ENCODE measurements at regions not wholly inside any gene's neighbourhood (a gene's known extent, or its start where the extent isn't known, plus 50 kb on each side); places are given as distances from the start of the nearest gene placed in this dataset.

DNA sequence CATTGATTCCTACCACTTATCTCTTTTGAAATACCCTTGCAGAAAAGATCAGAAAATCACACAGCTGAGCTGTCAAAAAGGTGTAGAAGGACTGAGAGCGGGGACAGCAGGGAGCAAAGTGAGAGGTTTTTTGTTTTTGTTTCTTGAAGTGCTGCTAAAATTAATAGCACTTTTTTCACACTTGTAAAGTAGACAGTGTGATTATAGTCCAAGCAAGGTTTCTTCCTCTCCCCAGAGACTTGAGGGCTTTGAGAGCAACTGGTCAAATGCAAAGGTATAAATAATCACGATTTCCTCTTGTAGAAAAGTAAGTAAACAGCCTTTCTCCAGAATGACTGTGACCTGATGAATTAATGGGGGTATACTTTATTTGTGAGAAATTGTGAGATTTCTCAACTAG lies 326.9 kb downstream of the ZNF608 start:
- H3K4me2 ChIP-seq (ENCODE audit: low read length) = peak overlapping the region; percentile 69
- intact Hi-C loops (cut with micrococcal nuclease; ENCODE audit: unreplicated experiment) = no loop called here
- peak; percentile 82 for DNase-seq (ENCODE audit: low spot score)
- H2AFZ ChIP-seq (ENCODE audit: low read length) = peak overlapping the region; percentile 46; the same call in 1 of the 2 replicates
- no peaks in the 10 kb centered on the region; the same call in 1 of the 2 replicates for H3K36me3 ChIP-seq (ENCODE audit: insufficient read depth, low read length)
- no peaks in the 10 kb centered on the region for H3K9me2 ChIP-seq (ENCODE audit: insufficient read depth, low read length)
- H3K27ac ChIP-seq (ENCODE audit: low read depth, low read length, poor library complexity, severe bottlenecking) = peak overlapping the region; percentile 61
- TF ChIP-seq, protein P1, sequence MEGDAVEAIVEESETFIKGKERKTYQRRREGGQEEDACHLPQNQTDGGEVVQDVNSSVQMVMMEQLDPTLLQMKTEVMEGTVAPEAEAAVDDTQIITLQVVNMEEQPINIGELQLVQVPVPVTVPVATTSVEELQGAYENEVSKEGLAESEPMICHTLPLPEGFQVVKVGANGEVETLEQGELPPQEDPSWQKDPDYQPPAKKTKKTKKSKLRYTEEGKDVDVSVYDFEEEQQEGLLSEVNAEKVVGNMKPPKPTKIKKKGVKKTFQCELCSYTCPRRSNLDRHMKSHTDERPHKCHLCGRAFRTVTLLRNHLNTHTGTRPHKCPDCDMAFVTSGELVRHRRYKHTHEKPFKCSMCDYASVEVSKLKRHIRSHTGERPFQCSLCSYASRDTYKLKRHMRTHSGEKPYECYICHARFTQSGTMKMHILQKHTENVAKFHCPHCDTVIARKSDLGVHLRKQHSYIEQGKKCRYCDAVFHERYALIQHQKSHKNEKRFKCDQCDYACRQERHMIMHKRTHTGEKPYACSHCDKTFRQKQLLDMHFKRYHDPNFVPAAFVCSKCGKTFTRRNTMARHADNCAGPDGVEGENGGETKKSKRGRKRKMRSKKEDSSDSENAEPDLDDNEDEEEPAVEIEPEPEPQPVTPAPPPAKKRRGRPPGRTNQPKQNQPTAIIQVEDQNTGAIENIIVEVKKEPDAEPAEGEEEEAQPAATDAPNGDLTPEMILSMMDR (conservative IDR thresholded peaks at IDR 0.05; ENCODE audit: low read length) = no peak
- no peaks in the 10 kb centered on the region for H4K20me1 ChIP-seq (ENCODE audit: insufficient read depth, low read length)
- POLR2A ChIA-PET = interaction anchor here (0.5 kb wide), 1 partner anchor 446 kb away, joined by 9 read pairs; no protein-coding TSS in a partner anchor
- no TSS peak for BruUV-seq (replicated peaks)
- peaks cover 40% of the 10 kb centered on the region for H3K4me1 ChIP-seq (ENCODE audit: insufficient read depth, low read length, poor library complexity, severe bottlenecking)
- peaks cover 8% of the 10 kb centered on the region; the same call in 1 of the 2 replicates for H3K9me3 ChIP-seq (ENCODE audit: low read length)
- no peaks in the 10 kb centered on the region for H3K79me2 ChIP-seq (ENCODE audit: insufficient read depth, low read depth, low read length)
- CTCF ChIA-PET (ENCODE audit: unreplicated experiment) = no interaction called here
- H3K4me3 ChIP-seq (ENCODE audit: low read depth, low read length, poor library complexity, severe bottlenecking) = peak overlapping the region; percentile 39

DNA sequence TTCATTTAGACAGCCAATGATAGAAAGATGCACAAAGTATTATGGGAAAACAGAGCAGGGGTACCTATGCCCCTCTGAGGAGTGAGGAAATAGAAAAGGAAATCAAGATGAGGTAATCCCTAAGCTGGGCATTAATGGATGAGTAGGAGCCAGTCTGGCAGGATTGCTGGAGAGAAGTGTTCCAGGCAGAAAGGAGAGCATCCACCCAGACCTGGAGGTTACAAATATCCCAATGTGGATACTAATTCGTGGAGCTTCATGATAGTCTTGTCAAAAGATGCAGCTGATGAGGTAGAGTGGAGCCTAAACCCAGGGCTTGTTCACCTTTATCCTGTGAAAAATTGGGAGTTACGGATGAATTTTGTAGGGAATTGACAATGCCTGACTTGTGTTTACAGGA lies 328.0 kb downstream of the ZNF608 start:
- Histone ChIP-seq H3K4me3 (ENCODE audit: low read depth, low read length, poor library complexity, severe bottlenecking) (no peak overlapping the region), H3K4me1 (ENCODE audit: insufficient read depth, low read length, poor library complexity, severe bottlenecking) (peaks cover 40% of the 10 kb centered on the region), H2AFZ (ENCODE audit: low read length) (no peak overlapping the region), H3K79me2 (ENCODE audit: insufficient read depth, low read depth, low read length) (no peaks in the 10 kb centered on the region), H3K4me2 (ENCODE audit: low read length) (no peak overlapping the region), H3K36me3 (ENCODE audit: insufficient read depth, low read length) (no peaks in the 10 kb centered on the region; the same call in 1 of the 2 replicates), H3K27ac (ENCODE audit: low read depth, low read length, poor library complexity, severe bottlenecking) (no peak overlapping the region), H4K20me1 (ENCODE audit: insufficient read depth, low read length) (no peaks in the 10 kb centered on the region), H3K9me2 (ENCODE audit: insufficient read depth, low read length) (no peaks in the 10 kb centered on the region), H3K9me3 (ENCODE audit: low read length) (peaks cover 8% of the 10 kb centered on the region; the same call in 1 of the 2 replicates)
- no TSS peak for BruUV-seq (replicated peaks)
- CTCF ChIA-PET (ENCODE audit: unreplicated experiment) = no interaction called here
- no peak for DNase-seq (ENCODE audit: low spot score)
- intact Hi-C loops (cut with micrococcal nuclease; ENCODE audit: unreplicated experiment) = no loop called here
- TF ChIP-seq EZH2phosphoT487 (IDR thresholded peaks at IDR 0.05; ENCODE audit: borderline replicate concordance, low read depth, low read length) = no peak
- TF ChIP-seq, protein P1 (conservative IDR thresholded peaks at IDR 0.05; ENCODE audit: low read length) = no peak
- POLR2A ChIA-PET = interaction anchor here (1.6 kb wide), 1 partner anchor 383 kb away, joined by 4 read pairs; no protein-coding TSS in a partner anchor

DNA sequence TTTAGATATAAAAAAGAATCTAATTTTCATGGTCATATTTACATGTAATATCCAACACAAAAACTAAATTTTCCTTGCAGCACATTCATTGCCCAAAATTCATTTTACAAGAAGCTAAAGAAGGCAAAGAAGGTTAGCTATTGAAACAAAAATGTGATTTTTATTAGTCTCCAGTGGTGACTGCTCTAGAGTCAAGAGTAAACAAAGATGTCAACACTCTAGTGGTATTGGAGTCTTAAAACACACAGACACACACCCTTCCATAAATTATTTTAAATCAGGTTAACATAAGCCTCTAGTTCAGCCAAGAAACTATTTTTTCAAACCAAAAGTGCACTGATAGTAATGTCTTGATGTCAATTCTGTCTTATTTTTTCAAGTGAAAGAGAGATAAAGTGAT lies 329.2 kb downstream of the ZNF608 start:
- POLR2A ChIA-PET = interaction anchor here (0.7 to 1.6 kb wide), 3 partner anchors 382 to 385 kb away, joined by 3 to 4 read pairs (median 3); no protein-coding TSS in a partner anchor
- Histone ChIP-seq H3K9me3 (ENCODE audit: low read length) (peaks cover 7% of the 10 kb centered on the region; the same call in 1 of the 2 replicates), H3K4me3 (ENCODE audit: low read depth, low read length, poor library complexity, severe bottlenecking) (no peak overlapping the region), H3K79me2 (ENCODE audit: insufficient read depth, low read depth, low read length) (no peaks in the 10 kb centered on the region), H2AFZ (ENCODE audit: low read length) (no peak overlapping the region), H3K36me3 (ENCODE audit: insufficient read depth, low read length) (no peaks in the 10 kb centered on the region; the same call in 1 of the 2 replicates), H4K20me1 (ENCODE audit: insufficient read depth, low read length) (no peaks in the 10 kb centered on the region), H3K4me2 (ENCODE audit: low read length) (no peak overlapping the region), H3K27ac (ENCODE audit: low read depth, low read length, poor library complexity, severe bottlenecking) (no peak overlapping the region), H3K9me2 (ENCODE audit: insufficient read depth, low read length) (no peaks in the 10 kb centered on the region), H3K4me1 (ENCODE audit: insufficient read depth, low read length, poor library complexity, severe bottlenecking) (peaks cover 40% of the 10 kb centered on the region)
- TF ChIP-seq, protein P1 (conservative IDR thresholded peaks at IDR 0.05; ENCODE audit: low read length) = no peak
- TF ChIP-seq EZH2phosphoT487 (IDR thresholded peaks at IDR 0.05; ENCODE audit: borderline replicate concordance, low read depth, low read length) = no peak
- BruUV-seq (replicated peaks) = no TSS peak
- intact Hi-C loops (cut with micrococcal nuclease; ENCODE audit: unreplicated experiment) = no loop called here
- CTCF ChIA-PET (ENCODE audit: unreplicated experiment) = no interaction called here
- no peak for DNase-seq (ENCODE audit: low spot score)
